ENCODE measurements at regions not wholly inside any gene's neighbourhood (a gene's known extent, or its start where the extent isn't known, plus 50 kb on each side); places are given as distances from the start of the nearest gene placed in this dataset.

DNA sequence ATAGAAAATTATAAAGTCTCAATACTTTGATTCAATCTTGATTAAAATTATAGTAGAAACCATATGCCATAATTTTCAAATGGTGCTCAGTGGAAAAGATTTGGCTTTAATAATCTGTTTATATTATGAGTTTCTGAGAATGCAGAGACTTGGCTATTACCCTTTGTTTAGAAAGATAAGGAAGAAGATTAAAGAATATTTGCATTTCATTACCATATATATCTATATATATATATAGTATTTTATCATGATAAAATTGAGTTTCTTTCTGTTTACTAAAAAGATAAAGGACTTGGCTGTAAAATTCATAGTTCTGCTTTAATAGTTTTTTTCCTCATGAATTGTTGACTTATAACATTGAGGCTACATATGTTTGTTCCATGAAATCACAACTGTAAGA, 679.3 kb upstream of the MAP3K7 start:
- Histone ChIP-seq H3K4me3 (ENCODE audit: extremely low read depth in 1 of 4, insufficient read depth in 2 of 4, low read depth in 3 of 4, low read length in 4 of 4) (no peak overlapping the region), H3K23ac (ENCODE audit: insufficient read length) (no peak overlapping the region), H4K20me1 (replicated peaks in 1 of 2; ENCODE audit: control insufficient read depth in 1 of 2, insufficient read depth in 2 of 2, low read length in 2 of 2) (no peaks in the 10 kb centered on the region), H2AK5ac (ENCODE audit: low read depth, low read length) (no peak overlapping the region), H4K8ac (ENCODE audit: extremely low read depth, insufficient read depth, low read length) (no peak overlapping the region), H2AFZ (ENCODE audit: low read length) (no peak overlapping the region), H4K5ac (ENCODE audit: insufficient read length, low read depth, low read length) (no peak overlapping the region), H3K27ac (ENCODE audit: low read depth, low read length) (no peak overlapping the region), H3K4ac (replicated peaks; ENCODE audit: insufficient read length, low read depth, low read length) (no peak overlapping the region), H3K79me2 (ENCODE audit: control insufficient read depth in 1 of 2, insufficient read depth in 2 of 2, low read length in 2 of 2) (no peaks in the 10 kb centered on the region), H2BK20ac (ENCODE audit: low read length) (no peak overlapping the region), H2BK120ac (replicated peaks; ENCODE audit: low read depth, low read length) (no peak overlapping the region), H3K9ac (replicated peaks in 1 of 4; ENCODE audit: extremely low read depth in 1 of 4, low read depth in 3 of 4, low read length in 3 of 4) (no peak overlapping the region), H3K27me3 (replicated peaks in 1 of 4; ENCODE audit: control insufficient read depth in 3 of 4, extremely low read depth in 1 of 4, insufficient read depth in 3 of 4, low read length in 3 of 4) (no peaks in the 10 kb centered on the region; a peak in 1 of 7 replicates), H2BK5ac (ENCODE audit: low read depth, low read length) (no peak overlapping the region), H3K4me2 (ENCODE audit: insufficient read depth in 1 of 2, low read depth in 2 of 2, low read length in 2 of 2) (no peak overlapping the region), H3K18ac (ENCODE audit: extremely low read depth, low read length) (no peak overlapping the region), H2BK15ac (ENCODE audit: low read length) (no peak overlapping the region), H2BK12ac (ENCODE audit: low read depth, low read length) (no peak overlapping the region), H3K9me3 (ENCODE audit: insufficient read depth in 2 of 2, low read depth in 1 of 2, low read length in 1 of 2) (no peaks in the 10 kb centered on the region; a peak in 1 of 4 replicates), H3K56ac (replicated peaks; ENCODE audit: insufficient read length, low read depth, low read length) (no peak overlapping the region), H3K14ac (ENCODE audit: insufficient read length) (no peak overlapping the region), H3K79me1 (ENCODE audit: low read depth, low read length) (no peaks in the 10 kb centered on the region), H4K91ac (replicated peaks; ENCODE audit: insufficient read length, low read length) (no peak overlapping the region), H3K23me2 (ENCODE audit: low read depth, low read length) (no peaks in the 10 kb centered on the region), H3K4me1 (replicated peaks in 1 of 4; ENCODE audit: control insufficient read depth in 3 of 4, insufficient read depth in 4 of 4, low read length in 3 of 4) (no peaks in the 10 kb centered on the region), H3K36me3 (ENCODE audit: control insufficient read depth in 2 of 4, insufficient read depth in 4 of 4, low read length in 3 of 4) (no peaks in the 10 kb centered on the region)
- FAIRE-seq (no peak), DNase-seq (ENCODE audit: low read depth in 1 of 2, low spot score in 2 of 2) (no peak)
- ChIA-PET CTCF (ENCODE audit: partially characterized antibody) (interaction anchor here (2.3 kb wide), 1 partner anchor 10 kb away, joined by 8 read pairs; no protein-coding TSS in a partner anchor), POLR2A (ENCODE audit: partially characterized antibody) (no interaction called here)
- no peak for TF ChIP-seq RAD21 (IDR thresholded peaks at IDR 0.05 in 1 of 2, conservative IDR thresholded peaks at IDR 0.05 in 1 of 2; ENCODE audit: low read depth in 2 of 2, low read length in 2 of 2)
- no peak for TF ChIP-seq ASH2L (IDR thresholded peaks at IDR 0.05; ENCODE audit: low read length)
- TF ChIP-seq SUZ12 (IDR thresholded peaks at IDR 0.05; ENCODE audit: low read length) = no peak
- TF ChIP-seq EP300 (IDR thresholded peaks at IDR 0.05; ENCODE audit: borderline replicate concordance in 1 of 2, low read depth in 2 of 2, low read length in 2 of 2) = no peak
- no peak for TF ChIP-seq CREB1 (IDR thresholded peaks at IDR 0.05)

Measured in H1 (cell line).